ENCODE measurements at regions not wholly inside any gene's neighbourhood (a gene's known extent, or its start where the extent isn't known, plus 50 kb on each side); places are given as distances from the start of the nearest gene placed in this dataset.

- no peak for TF ChIP-seq CTCF (optimal IDR thresholded peaks at IDR 0.05 in 1 of 3, IDR thresholded peaks at IDR 0.05 in 1 of 3, conservative IDR thresholded peaks at IDR 0.05 in 1 of 3; ENCODE audit: extremely low read depth in 1 of 3, insufficient read depth in 2 of 3, low read length in 3 of 3)
- TF ChIP-seq EZH2 (IDR thresholded peaks at IDR 0.05; ENCODE audit: low read length), result no peak
Measured at GRCh38 chr3:132202586-132202985, 114.6 kb upstream of the ACP3 start.

All from keratinocyte (primary cell).